ENCODE measurements at regions not wholly inside any gene's neighbourhood (a gene's known extent, or its start where the extent isn't known, plus 50 kb on each side); places are given as distances from the start of the nearest gene placed in this dataset.
A peak's percentile ranks its signal among the peaks of the same experiment; 100 is the strongest.

GRCh38 chr2:111226876-111227700, 106.4 kb downstream of the BCL2L11 start:
- H3K4me3 ChIP-seq (ENCODE audit: control insufficient read depth, low read depth, low read length) = no peak overlapping the region
- DNase-seq (ENCODE audit: low read depth) = peak; percentile 56
- TF ChIP-seq CTCF (conservative IDR thresholded peaks at IDR 0.05; ENCODE audit: control insufficient read depth, insufficient read depth, low read depth, low read length) = no peak

- no peak for TF ChIP-seq CTCF (conservative IDR thresholded peaks at IDR 0.05; ENCODE audit: control insufficient read depth, insufficient read depth, low read depth, low read length)
- no peak overlapping the region for H3K4me3 ChIP-seq (ENCODE audit: control insufficient read depth, low read depth, low read length)
- DNase-seq (ENCODE audit: low read depth) = peak; percentile 45
Observed at GRCh38 chr2:111227716-111228141, 107.0 kb downstream of the BCL2L11 start.

- H3K4me3 ChIP-seq (ENCODE audit: control insufficient read depth, low read depth, low read length) = no peak overlapping the region
- no peak for TF ChIP-seq CTCF (conservative IDR thresholded peaks at IDR 0.05; ENCODE audit: control insufficient read depth, insufficient read depth, low read depth, low read length)
- DNase-seq (ENCODE audit: low read depth) = no peak
Observed at GRCh38 chr2:111231532-111232252, 111.0 kb downstream of the BCL2L11 start.

- no peak overlapping the region for H3K4me3 ChIP-seq (ENCODE audit: control insufficient read depth, low read depth, low read length)
- TF ChIP-seq CTCF (conservative IDR thresholded peaks at IDR 0.05; ENCODE audit: control insufficient read depth, insufficient read depth, low read depth, low read length) = no peak
- DNase-seq (ENCODE audit: low read depth) = no peak
Observed at GRCh38 chr2:111235192-111236015, 114.7 kb downstream of the BCL2L11 start.

GRCh38 chr2:111236025-111236424, 115.3 kb downstream of the BCL2L11 start:
- no peak for DNase-seq (ENCODE audit: low read depth)
- no peak for TF ChIP-seq CTCF (conservative IDR thresholded peaks at IDR 0.05; ENCODE audit: control insufficient read depth, insufficient read depth, low read depth, low read length)
- no peak overlapping the region for H3K4me3 ChIP-seq (ENCODE audit: control insufficient read depth, low read depth, low read length)

GRCh38 chr2:111238296-111238695, 117.6 kb downstream of the BCL2L11 start:
- no peak for DNase-seq (ENCODE audit: low read depth)
- no peak overlapping the region for H3K4me3 ChIP-seq (ENCODE audit: control insufficient read depth, low read depth, low read length)
- no peak for TF ChIP-seq CTCF (conservative IDR thresholded peaks at IDR 0.05; ENCODE audit: control insufficient read depth, insufficient read depth, low read depth, low read length)

Measured in fibroblast of mammary gland (primary cell).